ENCODE measurements at regions not wholly inside any gene's neighbourhood (a gene's known extent, or its start where the extent isn't known, plus 50 kb on each side); places are given as distances from the start of the nearest gene placed in this dataset.

GRCh38 chr11:116210663-116211062 is 562.1 kb downstream of the BUD13 start:
- DNase-seq, result no peak
- no peak overlapping the region for H3K4me3 ChIP-seq
- 80% methylated on average over 6 of the region's 6 CpGs for WGBS, 2 donors
- H3K4me1 ChIP-seq, result no peaks in the 10 kb centered on the region
- H3K27ac ChIP-seq, result no peak overlapping the region
- TF ChIP-seq CTCF (IDR thresholded peaks at IDR 0.05), result no peak
- TF ChIP-seq POLR2A (IDR thresholded peaks at IDR 0.05), result no peak
- H3K9me3 ChIP-seq, result no peaks in the 10 kb centered on the region
- intact Hi-C loops (cut with DNase I), result no loop called here
- no peaks in the 10 kb centered on the region for H3K36me3 ChIP-seq
- H3K27me3 ChIP-seq, result peaks cover 0 to 20% (median 0%) of the 10 kb centered on the region in 4 donors

GRCh38 chr11:116209255-116209654 is 563.5 kb downstream of the BUD13 start:
- no peak for DNase-seq
- Histone ChIP-seq H3K36me3 (no peaks in the 10 kb centered on the region), H3K27me3 (peaks cover 0 to 20% (median 0%) of the 10 kb centered on the region in 4 donors), H3K27ac (no peak overlapping the region), H3K4me3 (no peak overlapping the region), H3K9me3 (no peaks in the 10 kb centered on the region), H3K4me1 (no peaks in the 10 kb centered on the region)
- intact Hi-C loops (cut with DNase I), result no loop called here
- no peak for TF ChIP-seq POLR2A (IDR thresholded peaks at IDR 0.05)
- TF ChIP-seq CTCF (IDR thresholded peaks at IDR 0.05), result no peak
- WGBS, 2 donors, result 69 to 94% methylated on average over 1 of the region's 1 CpG

GRCh38 chr11:116207421-116208141 is 565.2 kb downstream of the BUD13 start:
- DNase-seq, result no peak
- H3K9me3 ChIP-seq, result no peaks in the 10 kb centered on the region
- H3K27ac ChIP-seq, result no peak overlapping the region
- peaks cover 0 to 23% (median 0%) of the 10 kb centered on the region in 4 donors for H3K27me3 ChIP-seq
- H3K4me1 ChIP-seq, result no peaks in the 10 kb centered on the region
- intact Hi-C loops (cut with DNase I), result no loop called here
- no peak overlapping the region for H3K4me3 ChIP-seq
- no peak for TF ChIP-seq CTCF (IDR thresholded peaks at IDR 0.05)
- TF ChIP-seq POLR2A (IDR thresholded peaks at IDR 0.05), result no peak
- 54 to 65% methylated on average over 13 to 18 of the region's 18 CpGs for WGBS, 2 donors
- no peaks in the 10 kb centered on the region for H3K36me3 ChIP-seq

GRCh38 chr11:116207019-116207418 is 565.8 kb downstream of the BUD13 start:
- intact Hi-C loops (cut with DNase I), result no loop called here
- H3K36me3 ChIP-seq, result no peaks in the 10 kb centered on the region
- TF ChIP-seq POLR2A (IDR thresholded peaks at IDR 0.05), result no peak
- no peaks in the 10 kb centered on the region for H3K4me1 ChIP-seq
- H3K27ac ChIP-seq, result no peak overlapping the region
- WGBS, 2 donors, result 40 to 89% methylated on average over 1 of the region's 2 CpGs
- no peak overlapping the region for H3K4me3 ChIP-seq
- DNase-seq, result no peak
- no peaks in the 10 kb centered on the region for H3K9me3 ChIP-seq
- peaks cover 0 to 23% (median 0%) of the 10 kb centered on the region in 4 donors for H3K27me3 ChIP-seq

- H3K36me3 ChIP-seq, result no peaks in the 10 kb centered on the region
- intact Hi-C loops (cut with DNase I), result no loop called here
- no peaks in the 10 kb centered on the region for H3K9me3 ChIP-seq
- H3K27ac ChIP-seq, result no peak overlapping the region
- peaks cover 0 to 6% (median 0%) of the 10 kb centered on the region in 4 donors for H3K27me3 ChIP-seq
- no peak for TF ChIP-seq CTCF (IDR thresholded peaks at IDR 0.05)
- TF ChIP-seq POLR2A (IDR thresholded peaks at IDR 0.05), result no peak
- WGBS, 2 donors, result 44 to 100% methylated on average over 1 to 2 of the region's 2 CpGs
- no peak for DNase-seq
- no peak overlapping the region for H3K4me3 ChIP-seq
- H3K4me1 ChIP-seq, result no peaks in the 10 kb centered on the region
Measured at GRCh38 chr11:116202922-116203321, 569.9 kb downstream of the BUD13 start.

All from esophagus squamous epithelium (tissue), 5 donors.